GM12878 (cell line): ENCODE measurements at regions not wholly inside any gene's neighbourhood (a gene's known extent, or its start where the extent isn't known, plus 50 kb on each side); places are given as distances from the start of the nearest gene placed in this dataset.

Experiments
- ATAC-seq: fragments of 200-7000 bp; cut with Tn5 transposase; 3 replicates; pipeline ENCODE4 v1.9.1; 2020; ENCODE audit warnings: mild to moderate bottlenecking, moderate library complexity
- BruUV-seq: library from RNA; stranded (reverse); fragments of 400-500 nt; replicated peaks from 2 replicates; lab custom pipeline; 2021; lab: Mats Ljungman, UMichigan
- CTCF ChIA-PET: fragments of 300-600 bp; sonication (Branson Sonifier 250); formaldehyde crosslinking; extraction: SDS; loops from one replicate; lab custom pipeline; 2021; ENCODE audit warnings: inconsistent platforms; lab: Yijun Ruan, JAX
- POLR2A ChIA-PET: fragments of 350-600 bp; formaldehyde crosslinking; extraction: SDS; loops from one replicate; lab custom pipeline; 2021; ENCODE audit warnings: inconsistent platforms; lab: Charles Lee
- RAD21 ChIA-PET: fragments of 300-600 bp; sonication (Branson Sonifier 250); formaldehyde crosslinking; loops from one replicate; lab custom pipeline; 2023; ENCODE audit warnings: antibody characterized with exemption; ENCODE audit not compliant: unreplicated experiment; lab: Charles Lee
- SMC1A ChIA-PET: fragments of 300-600 bp; sonication (Branson Sonifier 250); formaldehyde crosslinking; loops from one replicate; lab custom pipeline; 2023; ENCODE audit not compliant: unreplicated experiment, uncharacterized antibody; lab: Charles Lee
- DNase-seq: peaks from one replicate; pipeline ENCODE4 v3.0.0-alpha.2; 2011; ENCODE audit warnings: low read depth, low spot score
- FAIRE-seq: peaks from 3 replicates; lab custom pipeline; 2011; peaks lifted over from hg19 to GRCh38; lab: Jason Lieb, UNC
- H2AFZ ChIP-seq: 2 replicates; pipeline ENCODE4 v1.6.0; 2011; ENCODE audit warnings: low read depth, low read length, control low read depth; ENCODE audit not compliant: control insufficient read depth
- H3K27ac ChIP-seq: 2 replicates; pipeline ENCODE4 v1.5.1; 2011; ENCODE audit warnings: control low read depth; ENCODE audit not compliant: control insufficient read depth, insufficient read depth
- H3K27me3 ChIP-seq, 2 experiments: replicated peaks in 1 of 2; 2 replicates each; pipeline versions ENCODE4 v1.6.0 to v1.6.1; 2011; ENCODE audit warnings: low read length in 1 of 2; ENCODE audit not compliant: control insufficient read depth in 2 of 2, insufficient read depth in 2 of 2
- H3K36me3 ChIP-seq, 2 experiments: 2 replicates each; pipeline ENCODE4 v1.5.1; 2011; ENCODE audit warnings: low read length in 1 of 2; ENCODE audit not compliant: control insufficient read depth in 2 of 2, insufficient read depth in 2 of 2
- H3K4me1 ChIP-seq: 2 replicates; pipeline ENCODE4 v1.6.1; 2011; ENCODE audit warnings: mild to moderate bottlenecking, low read length, moderate library complexity, mixed read lengths; ENCODE audit not compliant: control insufficient read depth, insufficient read depth
- H3K4me2 ChIP-seq: 2 replicates; pipeline ENCODE4 v1.6.0; 2011; ENCODE audit warnings: control low read depth; ENCODE audit not compliant: control insufficient read depth, insufficient read depth
- H3K4me3 ChIP-seq: fragments of 200-600 bp; sonication (generic); 2 replicates; pipeline ENCODE4 v1.5.1; 2016
- H3K79me2 ChIP-seq: 2 replicates; pipeline ENCODE4 v1.6.0; 2011; ENCODE audit warnings: low read length; ENCODE audit not compliant: control insufficient read depth, insufficient read depth
- H3K9ac ChIP-seq: 2 replicates; pipeline ENCODE4 v1.8.0; 2011; ENCODE audit warnings: low read length, control low read depth, mixed read lengths; ENCODE audit not compliant: control insufficient read depth, insufficient read depth
- H3K9me3 ChIP-seq: replicated peaks from 3 replicates; pipeline ENCODE4 v1.5.1; 2011; ENCODE audit warnings: mild to moderate bottlenecking, low read length; ENCODE audit not compliant: control insufficient read depth, insufficient read depth
- H4K20me1 ChIP-seq: 2 replicates; pipeline ENCODE4 v1.6.0; 2011; ENCODE audit not compliant: control insufficient read depth, insufficient read depth
- CHD1 ChIP-seq: IDR thresholded peaks from 2 replicates; pipeline ENCODE4 v1.6.1; 2012; ENCODE audit warnings: low read depth, low read length, improper control_type of control experiment
- KLF5 ChIP-seq: fragments of 450-650 bp; IDR thresholded peaks from 2 replicates; pipeline ENCODE4 v1.6.1; 2014; ENCODE audit warnings: mild to moderate bottlenecking; ENCODE audit not compliant: partially characterized antibody
- MTA3 ChIP-seq: IDR thresholded peaks from 2 replicates; pipeline ENCODE4 v1.6.1; 2012; ENCODE audit warnings: low read length, inconsistent platforms, borderline replicate concordance
- NFYA ChIP-seq: IDR thresholded peaks from 2 replicates; pipeline ENCODE4 v1.6.1; 2011; ENCODE audit warnings: low read depth, mild to moderate bottlenecking, low read length, improper control_type of control experiment, borderline replicate concordance
- STAT1 ChIP-seq: fragments of 450-650 bp; conservative IDR thresholded peaks from 2 replicates; pipeline ENCODE4 v1.6.1; 2014; ENCODE audit warnings: antibody characterized with exemption, mild to moderate bottlenecking
- TBL1XR1 ChIP-seq: IDR thresholded peaks from 2 replicates; pipeline ENCODE4 v1.6.1; 2012; ENCODE audit warnings: low read depth, low read length, improper control_type of control experiment
- TCF3 ChIP-seq: IDR thresholded peaks from 2 replicates; pipeline ENCODE4 v1.6.1; 2012; ENCODE audit warnings: low read depth, mild to moderate bottlenecking, low read length, borderline replicate concordance; ENCODE audit not compliant: insufficient read depth
- WGBS: methylation state at CpG from one replicate; pipeline ENCODE4 v1.1.6; 2016; ENCODE audit warnings: low lambda C conversion rate; ENCODE audit not compliant: insufficient replicate concordance, insufficient coverage; ENCODE audit errors: missing lambda C conversion rate; 5-methylcytosine and 5-hydroxymethylcytosine counted together
- in situ Hi-C: fragments of 300-500 bp; cut with MboI; formaldehyde crosslinking; loops from 9 replicates; pipeline ENCODE4 v1.14.3; 2018; ENCODE audit warnings: mixed read lengths
- intact Hi-C: fragments of 100-400 bp; cut with micrococcal nuclease; formaldehyde crosslinking; loops from one replicate; pipeline ENCODE4 v1.14.2; 2022; ENCODE audit not compliant: unreplicated experiment
- TF ChIP-seq, protein P1 (sequence below): IDR thresholded peaks from 2 replicates; pipeline ENCODE4 v1.6.1; 2012; ENCODE audit warnings: mild to moderate bottlenecking, low read depth, low read length

DNA sequence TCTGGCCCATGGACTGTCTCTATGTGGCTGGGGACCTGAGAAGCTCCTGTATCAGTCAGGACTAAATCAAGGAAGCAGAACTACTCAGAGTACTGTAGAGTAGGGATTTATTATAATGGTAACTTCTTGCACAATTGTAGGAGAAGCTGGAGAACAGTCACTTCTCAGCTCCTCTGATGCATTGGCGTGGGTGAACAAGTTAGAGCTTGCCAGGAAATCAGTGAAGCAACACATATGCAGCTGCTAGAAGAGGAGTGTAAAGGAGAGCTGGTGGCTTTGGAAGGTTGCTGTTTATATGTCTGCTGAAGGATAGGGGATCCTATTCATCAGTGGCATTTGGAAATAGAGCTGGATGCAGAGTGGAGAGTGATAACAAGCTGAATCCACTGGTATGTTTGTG lies 215.5 kb upstream of the CWC22 start:
- H3K79me2 ChIP-seq = no peaks in the 10 kb centered on the region
- CTCF ChIA-PET = no interaction called here
- SMC1A ChIA-PET = no interaction called here
- H3K4me1 ChIP-seq = no peaks in the 10 kb centered on the region
- TF ChIP-seq NFYA (no peak), TCF3 (no peak), MTA3 (no peak), CHD1 (no peak), KLF5 (no peak), TBL1XR1 (no peak), STAT1 (no peak)
- TF ChIP-seq, protein P1, sequence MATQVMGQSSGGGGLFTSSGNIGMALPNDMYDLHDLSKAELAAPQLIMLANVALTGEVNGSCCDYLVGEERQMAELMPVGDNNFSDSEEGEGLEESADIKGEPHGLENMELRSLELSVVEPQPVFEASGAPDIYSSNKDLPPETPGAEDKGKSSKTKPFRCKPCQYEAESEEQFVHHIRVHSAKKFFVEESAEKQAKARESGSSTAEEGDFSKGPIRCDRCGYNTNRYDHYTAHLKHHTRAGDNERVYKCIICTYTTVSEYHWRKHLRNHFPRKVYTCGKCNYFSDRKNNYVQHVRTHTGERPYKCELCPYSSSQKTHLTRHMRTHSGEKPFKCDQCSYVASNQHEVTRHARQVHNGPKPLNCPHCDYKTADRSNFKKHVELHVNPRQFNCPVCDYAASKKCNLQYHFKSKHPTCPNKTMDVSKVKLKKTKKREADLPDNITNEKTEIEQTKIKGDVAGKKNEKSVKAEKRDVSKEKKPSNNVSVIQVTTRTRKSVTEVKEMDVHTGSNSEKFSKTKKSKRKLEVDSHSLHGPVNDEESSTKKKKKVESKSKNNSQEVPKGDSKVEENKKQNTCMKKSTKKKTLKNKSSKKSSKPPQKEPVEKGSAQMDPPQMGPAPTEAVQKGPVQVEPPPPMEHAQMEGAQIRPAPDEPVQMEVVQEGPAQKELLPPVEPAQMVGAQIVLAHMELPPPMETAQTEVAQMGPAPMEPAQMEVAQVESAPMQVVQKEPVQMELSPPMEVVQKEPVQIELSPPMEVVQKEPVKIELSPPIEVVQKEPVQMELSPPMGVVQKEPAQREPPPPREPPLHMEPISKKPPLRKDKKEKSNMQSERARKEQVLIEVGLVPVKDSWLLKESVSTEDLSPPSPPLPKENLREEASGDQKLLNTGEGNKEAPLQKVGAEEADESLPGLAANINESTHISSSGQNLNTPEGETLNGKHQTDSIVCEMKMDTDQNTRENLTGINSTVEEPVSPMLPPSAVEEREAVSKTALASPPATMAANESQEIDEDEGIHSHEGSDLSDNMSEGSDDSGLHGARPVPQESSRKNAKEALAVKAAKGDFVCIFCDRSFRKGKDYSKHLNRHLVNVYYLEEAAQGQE = no peak
- WGBS = 0% methylated on average over 1 of the region's 1 CpG
- no peaks in the 10 kb centered on the region for H3K36me3 ChIP-seq
- POLR2A ChIA-PET = no interaction called here
- H3K4me3 ChIP-seq = no peak overlapping the region
- FAIRE-seq = no peak
- DNase-seq = no peak
- no peak overlapping the region for H3K4me2 ChIP-seq
- no TSS peak for BruUV-seq
- H3K9ac ChIP-seq = no peak overlapping the region
- no peak for ATAC-seq
- no peaks in the 10 kb centered on the region; the same call in 1 of the 3 replicates for H3K9me3 ChIP-seq
- intact Hi-C loops = no loop called here
- H2AFZ ChIP-seq = no peak overlapping the region
- H3K27ac ChIP-seq = no peak overlapping the region
- RAD21 ChIA-PET = no interaction called here
- H3K27me3 ChIP-seq = no peaks in the 10 kb centered on the region
- in situ Hi-C loops = no loop called here
- no peaks in the 10 kb centered on the region for H4K20me1 ChIP-seq
